ENCODE measurements at regions not wholly inside any gene's neighbourhood (a gene's known extent, or its start where the extent isn't known, plus 50 kb on each side); places are given as distances from the start of the nearest gene placed in this dataset.

DNA sequence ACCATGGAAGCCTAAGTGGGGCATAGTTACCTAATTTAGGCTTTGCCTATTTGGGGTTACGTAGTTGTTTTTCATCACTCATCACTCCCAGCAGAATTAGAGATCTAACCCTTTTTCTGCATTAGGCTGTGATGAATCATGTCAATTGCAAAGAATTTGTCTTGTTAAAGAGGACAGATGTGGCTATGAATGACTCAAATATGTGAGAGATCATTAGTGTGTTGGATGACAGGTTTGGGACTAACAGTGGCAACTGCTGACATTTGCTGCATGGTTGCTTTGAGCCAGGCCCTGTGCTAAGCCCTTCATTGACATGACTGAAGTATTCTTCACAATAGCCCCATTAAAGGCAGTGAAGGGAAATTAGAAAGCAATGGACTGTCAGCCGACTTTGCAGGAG, 83.4 kb upstream of the BMPER start:
- no peak for DNase-seq

DNA sequence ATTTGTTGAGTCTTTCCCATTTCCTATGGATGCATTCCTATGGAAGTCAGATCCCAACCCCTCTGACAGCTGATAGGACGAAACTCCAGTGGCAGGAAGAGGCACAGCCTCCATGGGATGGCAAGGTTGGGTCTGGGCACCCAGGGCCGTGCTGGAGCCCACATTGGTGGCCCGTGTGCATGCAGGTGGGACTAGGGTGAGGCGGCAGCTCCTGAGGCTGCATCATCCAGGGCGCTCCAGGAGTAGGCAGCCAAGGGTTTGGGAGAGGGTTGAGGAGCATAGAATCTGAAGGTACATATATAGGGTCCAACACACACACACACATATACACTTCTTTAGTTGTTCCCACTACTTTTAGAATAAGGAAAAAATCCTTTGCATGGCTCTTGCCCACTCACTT, 81.4 kb upstream of the BMPER start:
- DNase-seq = no peak

DNA sequence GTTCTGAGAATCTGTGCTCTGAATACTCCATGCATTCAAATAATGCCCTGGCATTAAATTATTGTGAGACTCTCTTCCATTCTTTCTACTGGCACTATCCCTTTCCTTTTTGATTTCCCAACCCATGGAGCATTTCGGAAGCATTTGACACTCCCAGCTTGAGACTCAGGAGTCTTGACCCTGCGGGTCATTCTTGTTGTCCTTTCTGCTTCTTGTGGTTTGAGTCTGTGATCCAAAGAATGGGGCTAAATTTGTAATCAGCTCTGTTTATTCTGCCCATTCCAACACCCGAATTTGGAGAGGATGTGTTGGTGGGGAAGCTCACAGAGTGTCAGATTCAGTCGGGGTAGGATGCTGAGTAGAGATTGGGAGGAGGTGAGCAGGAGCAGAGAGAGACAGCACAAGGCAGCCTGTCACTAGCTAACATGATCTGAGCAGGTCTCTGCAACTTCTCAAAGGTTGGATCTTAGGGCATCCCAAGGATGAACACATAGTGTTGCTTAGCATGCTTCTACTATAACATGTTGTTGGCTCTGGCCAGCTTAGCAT, 80.4 kb upstream of the BMPER start:
- no peak for DNase-seq

DNA sequence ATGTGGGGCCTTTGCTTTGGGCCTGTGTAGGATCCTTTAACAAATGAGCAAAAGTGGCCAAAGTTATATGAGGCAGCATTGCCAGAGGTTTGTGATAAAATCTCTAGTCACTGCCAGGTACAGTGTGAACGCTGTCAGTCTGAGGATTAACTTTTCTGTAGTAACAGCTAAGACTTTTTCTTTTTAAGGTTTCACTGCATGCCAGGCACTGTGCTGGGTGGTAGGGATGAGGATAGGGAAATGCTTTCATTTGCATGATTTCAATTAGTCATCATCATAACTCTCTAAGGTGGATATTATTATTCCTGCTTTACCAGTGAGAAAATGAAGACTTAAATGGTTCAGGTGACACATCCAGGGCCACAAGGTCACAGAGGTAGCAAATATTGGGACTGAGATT, 79.7 kb upstream of the BMPER start:
- no peak for DNase-seq

DNA sequence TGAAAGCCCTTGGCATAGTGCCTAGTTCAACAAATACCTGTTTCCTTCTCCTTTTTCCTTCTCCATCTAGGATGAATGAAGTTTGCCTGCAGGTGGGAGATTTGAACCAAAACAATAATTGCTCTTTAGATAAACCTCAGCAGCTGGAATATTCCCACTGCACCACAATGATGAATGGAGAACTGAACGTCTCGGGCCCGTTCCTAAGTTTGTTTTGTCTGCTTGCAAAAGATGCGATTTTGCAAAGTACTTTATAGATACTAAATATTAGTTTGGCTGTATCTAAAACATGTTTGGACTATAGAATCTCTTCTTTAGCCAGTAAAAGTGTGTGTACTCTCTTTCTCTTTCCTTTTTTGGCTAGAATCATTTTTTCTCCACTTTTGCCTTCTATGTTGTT, 75.8 kb upstream of the BMPER start:
- no peak for DNase-seq

DNA sequence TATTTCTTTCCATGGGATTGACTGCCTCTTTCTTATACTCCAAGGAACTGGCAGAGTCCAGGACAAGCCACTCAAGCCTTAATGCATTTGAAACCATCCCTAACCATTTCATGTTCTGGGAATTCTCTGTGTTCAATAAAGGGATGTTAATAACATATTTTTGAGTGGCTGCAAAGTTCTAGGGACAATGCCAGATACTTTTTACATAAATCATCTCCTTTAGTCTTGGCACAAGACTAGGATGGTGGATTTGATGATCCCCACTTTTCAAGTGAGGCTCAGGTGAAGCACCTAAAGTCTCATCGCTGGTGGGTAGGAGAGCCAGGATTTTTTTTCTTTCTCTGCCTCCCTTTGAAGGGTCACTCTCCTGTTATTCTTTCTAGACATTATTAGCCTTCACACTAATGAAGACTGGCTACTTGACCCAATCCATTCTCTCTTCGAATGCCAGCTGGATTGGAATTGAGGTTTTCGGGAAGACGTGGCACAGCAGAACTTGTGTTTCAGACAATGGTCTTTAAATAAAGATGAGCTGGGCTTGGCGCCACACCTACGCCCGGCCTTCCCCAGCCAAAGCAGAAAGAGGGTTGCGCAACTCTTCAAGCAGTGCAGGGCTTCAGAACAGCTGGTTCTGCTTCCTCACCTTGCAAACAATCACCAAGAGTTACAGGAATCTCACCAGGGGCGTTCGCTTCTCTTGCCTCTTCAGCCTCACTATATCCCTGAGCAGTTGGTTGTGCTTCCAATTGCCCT, 73.8 kb upstream of the BMPER start:
- DNase-seq = no peak

DNA sequence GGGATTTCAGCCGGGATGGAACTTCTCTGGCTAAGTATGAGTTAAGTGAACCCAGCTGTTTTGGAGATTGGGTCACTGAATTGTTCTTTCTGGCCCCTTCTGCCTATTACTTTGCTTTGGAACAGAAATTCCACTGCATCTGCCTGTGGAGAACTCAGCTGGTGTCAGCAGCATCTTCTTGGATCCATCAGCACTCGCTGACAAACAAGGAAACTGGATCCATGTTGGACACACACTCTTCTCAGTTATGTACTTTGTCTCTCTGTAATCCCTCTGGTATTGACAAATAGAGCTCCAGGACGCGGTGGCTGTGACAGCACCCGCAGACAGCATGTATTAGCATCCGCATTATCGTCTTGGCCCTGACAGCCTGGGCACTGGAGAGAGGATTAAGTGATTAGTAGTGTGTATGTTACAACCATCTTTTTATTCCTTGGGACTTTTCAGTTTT, 73.0 kb upstream of the BMPER start:
- DNase-seq = no peak

DNA sequence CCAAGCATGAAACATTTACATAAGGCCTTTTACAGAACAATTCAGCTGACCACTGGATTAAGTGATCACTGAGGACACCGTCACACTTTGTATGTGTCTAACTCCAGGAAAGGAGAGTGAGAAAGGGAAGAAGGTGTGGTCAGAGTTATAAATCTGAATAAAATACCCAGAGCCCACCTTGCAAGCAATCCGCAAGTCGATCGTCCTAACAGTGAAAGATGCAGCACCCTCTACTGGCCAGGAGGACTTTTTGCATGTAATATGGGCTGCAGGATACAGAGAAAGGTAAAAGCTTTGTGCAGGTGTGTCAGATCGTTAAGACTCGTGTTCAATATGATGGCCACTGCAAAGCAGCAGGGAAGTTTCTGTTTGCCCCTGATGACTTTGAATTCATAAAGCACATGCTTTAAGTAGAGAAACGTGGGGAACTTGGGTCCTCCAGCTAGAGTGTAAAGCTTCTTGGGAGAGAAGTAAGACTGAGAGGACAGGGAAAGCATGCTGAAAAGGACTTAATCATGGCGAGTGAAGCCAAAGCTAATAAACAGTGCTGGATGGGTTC, 68.5 kb upstream of the BMPER start:
- DNase-seq = peak in 1 of 2 donors; percentile 14

DNA sequence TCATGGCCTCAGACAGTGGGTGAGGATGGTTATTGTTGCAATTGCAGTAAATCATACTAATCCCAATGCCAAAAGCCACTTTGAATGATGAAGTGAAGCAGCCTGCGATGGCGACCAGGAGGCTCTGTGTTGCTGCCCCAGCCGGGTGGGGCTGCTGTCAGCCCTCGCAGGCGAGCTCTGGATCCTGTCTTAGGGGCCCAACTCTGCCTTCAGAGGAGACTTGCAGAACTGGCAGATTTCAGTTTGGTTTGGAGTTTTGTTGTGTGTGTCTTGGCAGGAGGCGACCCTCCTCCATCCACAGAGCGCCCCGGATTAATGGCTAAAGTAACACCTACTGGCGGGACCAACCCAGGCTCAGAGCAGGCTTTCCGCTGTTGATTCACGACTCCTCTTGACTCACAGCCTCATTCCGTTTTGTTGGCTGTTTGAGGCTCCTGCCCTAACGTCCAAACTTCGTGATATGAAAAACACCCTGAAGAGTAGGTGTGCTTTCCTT, 67.9 kb upstream of the BMPER start:
- no peak for DNase-seq

DNA sequence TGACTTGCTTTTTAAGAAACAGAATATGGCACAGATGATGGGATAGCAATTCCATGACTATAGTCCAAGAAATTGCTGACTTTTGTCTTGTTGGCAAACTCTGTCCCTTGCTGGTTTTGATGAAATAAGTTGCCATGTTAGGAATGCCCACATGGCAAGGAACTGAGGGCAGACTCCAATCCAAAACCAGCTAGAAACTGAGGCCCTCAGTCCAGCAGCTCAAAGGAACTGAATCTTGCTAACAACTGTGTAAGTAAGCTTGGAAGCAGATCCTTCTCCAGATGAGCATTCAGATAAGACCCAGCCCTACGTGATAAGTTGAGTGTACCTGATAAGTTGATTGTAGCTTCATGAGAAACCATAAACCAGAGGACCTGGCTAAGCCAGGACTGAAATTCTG, 64.3 kb upstream of the BMPER start:
- no peak for DNase-seq

DNA sequence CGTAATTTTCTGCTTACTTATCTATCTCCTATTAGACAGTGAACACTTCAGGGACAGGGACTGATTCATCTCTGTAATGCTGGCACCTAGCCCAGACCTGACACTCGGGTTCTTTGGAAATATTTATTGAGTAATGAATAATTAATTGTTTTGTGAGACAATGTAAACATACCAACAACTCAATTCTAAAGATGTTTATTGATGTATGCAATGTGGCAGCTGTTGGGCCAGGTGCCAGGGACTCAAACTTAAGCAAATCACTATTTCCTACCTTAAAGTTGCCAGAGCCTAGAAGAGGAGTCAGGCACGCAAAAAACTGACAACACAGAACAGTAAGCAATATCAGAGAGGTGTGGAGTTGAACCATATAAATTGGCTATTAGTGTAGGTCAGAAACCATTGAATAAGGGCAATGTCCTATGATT, 63.6 kb upstream of the BMPER start:
- DNase-seq = no peak

DNA sequence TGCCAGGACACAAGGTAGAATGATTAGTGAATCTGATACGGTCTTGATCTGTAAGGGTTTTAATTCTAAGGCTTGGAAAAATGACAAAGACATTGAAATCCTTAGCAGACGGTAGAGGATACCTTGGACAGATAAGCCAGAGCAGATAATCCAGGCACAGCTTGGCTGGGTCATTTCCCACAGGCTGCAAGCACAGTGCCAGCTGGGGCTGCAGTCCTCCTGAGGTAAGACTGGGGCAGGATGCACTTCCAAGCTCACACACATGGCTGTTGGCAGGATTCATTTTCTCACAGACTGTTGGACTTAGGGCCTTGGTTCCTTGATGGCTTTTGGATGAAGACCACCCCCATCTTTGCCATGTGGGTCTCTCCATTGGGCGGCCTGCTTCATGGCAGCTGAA, 63.2 kb upstream of the BMPER start:
- DNase-seq = no peak

DNA sequence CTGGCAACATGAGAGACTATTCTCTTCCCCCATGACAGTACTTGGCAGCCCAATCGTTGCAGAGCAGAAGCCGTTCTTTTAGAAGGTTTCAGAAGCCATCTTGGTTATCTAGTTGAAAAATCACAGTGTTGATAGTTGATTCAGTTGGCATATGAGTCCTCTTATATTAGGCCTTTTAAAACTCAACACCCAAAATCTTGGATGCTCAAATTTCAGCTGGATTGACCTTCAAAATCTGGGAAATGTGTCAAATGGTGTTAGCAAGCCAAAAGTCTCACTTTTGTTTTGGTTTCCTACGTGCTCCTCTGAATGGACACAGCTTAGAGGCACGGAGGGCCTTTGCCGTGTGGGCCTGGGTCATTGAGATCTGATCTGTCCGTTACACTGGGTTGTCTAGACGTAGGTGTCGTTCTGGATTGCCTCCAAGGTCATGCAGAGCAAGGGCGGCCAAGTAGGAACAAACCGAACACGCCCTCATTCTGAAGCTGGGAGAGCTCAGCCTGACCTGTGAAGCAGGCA, 59.3 kb upstream of the BMPER start:
- no peak for DNase-seq

DNA sequence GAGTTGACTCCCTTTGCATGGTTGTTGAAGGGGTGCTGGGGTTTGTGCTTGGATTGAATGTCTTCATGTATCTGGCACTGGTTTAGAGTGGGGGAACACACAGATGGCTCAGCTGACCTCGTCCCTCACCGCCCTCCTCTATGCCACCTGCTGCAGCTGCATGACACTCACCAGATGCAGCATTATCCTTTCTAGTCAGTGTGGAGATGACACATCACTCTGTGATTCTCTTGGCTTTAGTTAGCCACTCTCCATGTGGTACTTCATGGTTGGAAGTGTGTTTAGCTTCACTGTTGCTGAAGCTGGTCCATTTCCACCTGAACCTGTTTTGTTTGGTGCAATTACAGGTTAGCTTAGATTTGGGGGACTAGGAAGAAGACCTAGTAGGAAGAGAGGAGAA, 56.3 kb upstream of the BMPER start:
- DNase-seq = no peak

DNA sequence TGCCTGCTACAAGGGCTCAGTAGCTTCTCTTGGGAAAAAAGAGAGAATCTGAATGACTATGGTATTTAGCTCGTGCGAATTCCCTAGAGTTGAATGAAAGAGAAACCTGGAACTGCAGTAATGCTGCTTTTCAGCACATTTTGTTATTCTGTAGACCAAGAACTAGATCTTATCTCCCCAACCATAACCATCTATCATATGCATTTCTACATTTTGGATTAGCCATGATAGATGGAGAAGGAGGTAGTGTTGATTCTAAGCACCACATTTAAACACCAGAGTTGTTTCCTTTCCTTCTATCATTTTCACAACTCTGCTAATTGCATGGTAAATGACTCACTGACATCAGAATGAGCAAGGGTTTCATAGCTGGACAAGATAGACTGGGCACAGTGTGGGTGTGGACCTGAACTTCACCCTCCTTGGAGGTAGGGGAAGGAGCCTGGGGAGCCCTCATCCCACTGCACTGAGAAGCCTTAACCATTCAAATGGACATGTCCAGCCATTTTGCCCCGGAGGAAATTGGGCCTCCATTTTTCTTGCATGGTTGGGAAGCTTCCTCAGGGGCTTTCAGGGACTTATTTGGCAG, 55.3 kb upstream of the BMPER start:
- DNase-seq = no peak

DNA sequence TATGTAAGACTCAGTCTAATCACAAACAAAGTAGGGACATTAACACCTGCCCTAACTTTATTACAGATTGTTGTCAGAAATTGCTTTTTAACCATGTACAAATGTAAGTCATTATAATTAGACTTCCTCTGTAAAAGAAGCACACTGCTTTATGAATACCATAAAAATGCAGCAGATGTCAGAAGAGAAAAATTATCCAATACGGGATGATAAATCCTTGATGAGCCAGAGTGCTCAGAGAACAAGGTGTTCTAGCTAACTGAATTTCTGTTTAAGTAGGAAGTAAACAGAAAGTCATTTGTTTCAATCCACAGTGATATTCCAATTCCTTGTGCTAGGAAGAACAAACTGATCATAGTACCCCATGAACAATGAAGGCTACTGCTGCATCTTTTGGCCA, 54.6 kb upstream of the BMPER start:
- DNase-seq = no peak

DNA sequence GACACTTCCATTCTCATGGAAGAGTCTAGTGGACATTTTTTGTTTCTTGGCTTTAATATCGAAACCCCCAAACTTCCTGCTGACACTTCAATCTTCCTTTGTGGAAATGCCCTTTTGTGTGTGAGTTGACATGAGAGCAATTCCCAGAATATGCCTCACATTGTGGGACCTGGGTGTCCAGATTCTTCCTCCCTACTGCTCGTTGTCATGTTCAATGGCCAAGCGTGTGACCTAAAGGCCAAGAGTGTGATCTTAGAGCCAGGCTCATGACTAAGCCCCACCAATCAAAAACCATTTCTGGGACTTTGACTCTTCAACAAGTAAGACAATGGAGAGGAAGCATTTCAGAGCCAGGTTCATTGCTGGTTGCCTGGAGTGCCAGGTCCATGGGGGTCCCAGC, 52.5 kb upstream of the BMPER start:
- DNase-seq = no peak

DNA sequence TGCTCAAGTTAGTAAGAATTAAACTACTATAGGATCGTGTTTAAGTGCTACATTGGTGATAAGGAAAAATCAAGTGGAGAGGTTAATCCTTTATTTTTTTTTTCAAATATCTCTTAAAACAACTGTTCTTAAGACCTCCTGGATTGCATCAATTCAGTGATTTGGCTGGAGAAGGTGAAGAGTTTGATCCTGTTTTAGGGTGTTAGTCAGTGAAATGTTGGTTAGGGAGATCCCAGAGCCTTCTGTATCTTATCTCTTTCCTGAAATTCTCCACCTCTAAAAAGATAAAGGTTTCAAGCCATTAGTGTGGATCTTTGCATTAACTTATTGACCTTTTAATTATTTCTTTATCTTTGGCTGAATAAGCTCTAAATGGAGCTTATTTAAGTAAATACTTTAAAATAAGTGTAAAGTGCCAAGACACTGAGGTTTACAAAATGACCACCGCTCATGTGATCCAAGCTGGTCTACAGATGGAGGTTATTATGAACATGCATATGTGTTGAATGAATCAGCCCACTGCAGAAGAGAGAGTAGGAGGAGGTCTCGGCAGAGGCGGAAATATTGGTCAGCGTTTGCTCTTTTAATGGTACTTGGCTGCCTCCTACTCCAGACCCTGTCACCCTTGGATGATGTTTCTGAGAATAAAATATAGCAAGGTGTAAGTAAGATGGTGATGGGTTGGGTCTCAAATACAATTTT, 51.8 kb upstream of the BMPER start:
- no peak for DNase-seq

DNA sequence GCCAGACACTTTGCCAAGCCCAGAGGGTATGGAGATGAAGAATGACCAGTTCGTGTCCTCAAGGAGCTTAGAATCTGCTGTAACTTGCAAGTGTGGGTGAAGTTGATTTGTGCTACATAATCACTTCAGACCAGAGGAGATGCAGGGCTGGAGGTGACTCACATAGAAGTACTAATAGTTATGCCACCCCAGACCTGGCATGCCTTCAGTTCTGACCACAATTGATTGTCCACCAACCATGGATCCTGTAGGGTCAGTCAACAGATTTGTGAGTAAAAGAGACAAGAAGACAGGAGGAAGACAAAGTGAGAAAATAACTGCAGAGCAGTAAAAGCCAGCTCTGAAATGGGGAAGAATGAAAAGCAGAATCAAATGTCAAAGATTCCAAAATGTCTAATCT, 51.2 kb upstream of the BMPER start:
- DNase-seq = no peak

DNA sequence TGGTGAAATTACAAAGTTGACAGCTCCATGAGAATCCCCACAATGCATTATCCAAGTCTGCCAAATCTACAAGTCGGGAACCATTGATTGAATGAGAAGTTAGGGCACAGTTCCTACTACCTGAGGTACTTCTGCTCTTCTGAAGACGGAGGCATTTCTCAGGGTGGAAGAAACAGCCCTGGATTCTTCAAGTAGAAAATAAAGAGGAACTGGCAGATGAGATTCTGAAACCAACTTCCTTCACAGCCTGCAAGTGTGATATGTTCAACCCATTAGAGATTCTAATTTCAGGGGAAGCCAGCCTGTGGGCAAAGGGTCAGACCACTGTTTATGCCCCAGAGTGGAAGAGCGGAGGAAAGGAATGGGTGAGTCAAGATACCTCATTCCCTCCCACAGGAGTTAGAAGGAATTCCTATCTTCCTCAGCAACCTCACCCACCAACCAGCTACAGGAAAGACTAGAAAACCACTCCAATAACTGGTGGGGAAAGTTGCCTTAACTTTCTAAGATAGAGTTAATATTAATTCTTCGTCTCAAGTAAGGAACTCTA, 50.5 kb upstream of the BMPER start:
- no peak for DNase-seq
